ENCODE measurements at regions not wholly inside any gene's neighbourhood (a gene's known extent, or its start where the extent isn't known, plus 50 kb on each side); places are given as distances from the start of the nearest gene placed in this dataset.

DNA sequence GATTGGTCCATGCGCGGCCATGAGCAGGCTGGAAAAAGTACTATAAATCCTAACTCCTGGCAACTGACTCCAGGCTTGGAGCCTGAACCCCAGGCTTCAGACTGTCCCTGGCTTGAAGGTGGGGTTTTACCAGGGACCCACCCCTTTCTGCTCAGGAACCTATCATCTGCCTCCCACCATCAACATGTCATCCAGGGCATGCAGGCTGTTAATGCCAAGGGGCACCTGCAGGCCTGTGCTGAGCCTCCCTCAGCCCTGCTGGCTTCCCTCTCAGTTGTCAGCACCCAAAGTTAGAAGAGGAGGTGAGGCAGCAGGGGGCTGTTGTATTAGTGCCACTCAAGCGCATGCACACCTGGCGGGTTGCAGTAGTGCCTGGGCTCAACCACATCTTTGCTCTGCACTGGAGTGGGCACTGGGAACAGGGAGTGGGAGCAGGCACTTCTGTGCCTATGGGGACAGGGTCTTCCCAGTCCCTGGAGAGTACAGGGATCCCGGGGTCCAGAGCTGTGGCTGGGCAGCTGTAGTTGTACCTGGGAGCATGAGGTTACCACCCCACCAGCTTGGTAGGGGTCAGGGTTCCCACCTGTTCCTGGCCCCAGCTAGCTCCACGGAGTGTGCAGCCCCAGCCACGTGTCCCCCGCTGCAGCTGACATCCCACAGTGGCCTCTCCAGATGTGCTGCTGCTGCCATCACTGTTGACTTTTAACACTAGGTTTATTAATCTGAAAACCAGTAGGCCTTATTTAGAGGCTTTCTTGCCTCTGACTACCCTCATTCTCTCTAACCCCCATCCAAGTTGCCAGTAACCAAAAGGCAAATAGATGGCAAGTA, 306.2 kb upstream of the RIOK2 start:
- FAIRE-seq (no peak), DNase-seq (ENCODE audit: low read depth) (no peak)
- TF ChIP-seq, protein P1, sequence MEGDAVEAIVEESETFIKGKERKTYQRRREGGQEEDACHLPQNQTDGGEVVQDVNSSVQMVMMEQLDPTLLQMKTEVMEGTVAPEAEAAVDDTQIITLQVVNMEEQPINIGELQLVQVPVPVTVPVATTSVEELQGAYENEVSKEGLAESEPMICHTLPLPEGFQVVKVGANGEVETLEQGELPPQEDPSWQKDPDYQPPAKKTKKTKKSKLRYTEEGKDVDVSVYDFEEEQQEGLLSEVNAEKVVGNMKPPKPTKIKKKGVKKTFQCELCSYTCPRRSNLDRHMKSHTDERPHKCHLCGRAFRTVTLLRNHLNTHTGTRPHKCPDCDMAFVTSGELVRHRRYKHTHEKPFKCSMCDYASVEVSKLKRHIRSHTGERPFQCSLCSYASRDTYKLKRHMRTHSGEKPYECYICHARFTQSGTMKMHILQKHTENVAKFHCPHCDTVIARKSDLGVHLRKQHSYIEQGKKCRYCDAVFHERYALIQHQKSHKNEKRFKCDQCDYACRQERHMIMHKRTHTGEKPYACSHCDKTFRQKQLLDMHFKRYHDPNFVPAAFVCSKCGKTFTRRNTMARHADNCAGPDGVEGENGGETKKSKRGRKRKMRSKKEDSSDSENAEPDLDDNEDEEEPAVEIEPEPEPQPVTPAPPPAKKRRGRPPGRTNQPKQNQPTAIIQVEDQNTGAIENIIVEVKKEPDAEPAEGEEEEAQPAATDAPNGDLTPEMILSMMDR (IDR thresholded peaks at IDR 0.05; ENCODE audit: insufficient read depth, low read length, severe bottlenecking) = no peak
- Histone ChIP-seq H3K27me3 (ENCODE audit: control insufficient read depth, insufficient read depth, low read length) (peaks cover 2% of the 10 kb centered on the region), H3K4me3 (ENCODE audit: low read depth, low read length) (no peak overlapping the region), H3K36me3 (ENCODE audit: control insufficient read depth, insufficient read depth, low read length) (no peaks in the 10 kb centered on the region)

DNA sequence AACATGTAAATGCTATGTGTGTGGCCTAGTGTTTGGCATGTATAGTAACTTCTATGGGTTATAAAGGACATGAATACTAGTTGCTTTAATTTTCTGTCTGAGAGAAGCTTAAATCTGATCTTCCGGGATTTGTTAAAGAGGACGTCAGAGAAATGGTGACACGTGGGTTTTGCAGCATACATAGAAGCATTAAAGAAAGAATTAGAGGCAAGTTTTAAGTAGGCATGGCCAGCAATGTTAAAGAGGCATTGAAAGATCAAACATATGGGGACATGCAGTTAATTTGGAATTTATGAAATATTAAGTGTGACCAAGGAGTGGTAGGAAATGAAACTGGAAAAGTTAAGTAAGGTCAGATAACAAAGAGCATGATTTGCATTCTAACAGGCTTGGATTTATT, 311.4 kb upstream of the RIOK2 start:
- Histone ChIP-seq H3K27me3 (ENCODE audit: control insufficient read depth, insufficient read depth, low read length) (no peaks in the 10 kb centered on the region), H3K4me3 (ENCODE audit: low read depth, low read length) (no peak overlapping the region), H3K36me3 (ENCODE audit: control insufficient read depth, insufficient read depth, low read length) (no peaks in the 10 kb centered on the region)
- FAIRE-seq (no peak), DNase-seq (ENCODE audit: low read depth) (no peak)
- TF ChIP-seq, protein P1 (IDR thresholded peaks at IDR 0.05; ENCODE audit: insufficient read depth, low read length, severe bottlenecking) = no peak

DNA sequence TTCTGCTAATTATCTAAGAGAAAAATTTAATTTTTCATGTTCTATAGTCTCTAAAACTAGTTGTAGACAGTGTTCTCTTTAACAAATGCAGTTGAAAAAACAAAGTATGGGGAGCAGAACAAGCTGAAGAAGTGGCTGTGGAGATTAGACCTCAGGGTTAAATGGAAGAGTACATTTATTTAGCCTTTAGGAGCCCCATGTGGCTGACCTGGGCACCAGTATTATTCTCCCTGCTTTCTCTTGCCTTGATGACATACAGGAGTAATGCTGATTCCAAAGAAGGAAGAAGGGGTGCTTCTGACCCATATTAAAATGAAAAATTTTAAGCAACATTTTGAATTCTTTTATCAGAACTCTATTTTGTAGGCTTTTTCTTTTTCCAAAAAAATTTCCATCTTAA, 312.3 kb upstream of the RIOK2 start:
- DNase-seq (ENCODE audit: low read depth) (no peak), FAIRE-seq (no peak)
- no peak overlapping the region for H3K4me3 ChIP-seq (ENCODE audit: low read depth, low read length)
- TF ChIP-seq, protein P1 (IDR thresholded peaks at IDR 0.05; ENCODE audit: insufficient read depth, low read length, severe bottlenecking) = no peak
- no peaks in the 10 kb centered on the region for H3K36me3 ChIP-seq (ENCODE audit: control insufficient read depth, insufficient read depth, low read length)
- H3K27me3 ChIP-seq (ENCODE audit: control insufficient read depth, insufficient read depth, low read length) = no peaks in the 10 kb centered on the region

DNA sequence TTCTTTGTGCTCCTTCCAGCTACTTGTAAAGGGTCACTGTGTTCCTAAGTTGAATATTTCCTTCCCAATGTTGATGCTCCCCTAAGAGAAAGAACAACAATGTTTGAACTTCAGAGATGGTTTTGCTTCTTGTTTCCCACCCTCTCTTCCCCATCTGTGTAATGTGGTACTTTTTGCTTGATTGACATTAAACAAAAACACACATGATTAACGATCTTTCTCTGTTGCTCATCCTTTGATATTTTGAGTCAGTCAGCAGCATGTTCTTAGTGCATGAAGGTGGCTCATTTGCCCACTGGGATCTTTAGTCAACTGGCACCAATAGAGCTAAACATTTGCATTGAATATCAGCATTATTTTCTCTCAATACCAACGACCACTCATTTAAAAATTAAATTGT, 313.0 kb upstream of the RIOK2 start:
- Histone ChIP-seq H3K4me3 (ENCODE audit: low read depth, low read length) (no peak overlapping the region), H3K27me3 (ENCODE audit: control insufficient read depth, insufficient read depth, low read length) (no peaks in the 10 kb centered on the region), H3K36me3 (ENCODE audit: control insufficient read depth, insufficient read depth, low read length) (no peaks in the 10 kb centered on the region)
- FAIRE-seq (no peak), DNase-seq (ENCODE audit: low read depth) (no peak)
- TF ChIP-seq, protein P1 (IDR thresholded peaks at IDR 0.05; ENCODE audit: insufficient read depth, low read length, severe bottlenecking) = no peak

DNA sequence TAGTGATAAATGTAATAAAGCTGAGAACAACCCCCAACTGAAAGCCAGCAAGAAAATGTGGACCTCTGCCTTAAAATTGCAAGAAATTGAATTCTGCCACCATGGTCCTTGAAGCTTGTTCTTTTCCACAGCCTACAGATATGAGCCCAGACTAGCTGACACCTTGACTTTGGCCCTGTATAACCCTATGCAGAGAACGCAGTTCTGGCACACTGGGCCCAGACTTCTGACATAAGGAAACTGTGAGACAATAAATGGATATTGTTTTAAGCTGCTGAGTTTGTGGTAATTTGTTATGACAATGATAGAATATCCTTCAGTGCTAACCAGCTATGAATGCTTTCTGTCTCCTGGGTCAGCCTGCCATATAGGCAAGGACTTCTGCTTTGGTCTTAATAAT, 315.6 kb upstream of the RIOK2 start:
- TF ChIP-seq, protein P1 (IDR thresholded peaks at IDR 0.05; ENCODE audit: insufficient read depth, low read length, severe bottlenecking) = no peak
- FAIRE-seq (no peak), DNase-seq (ENCODE audit: low read depth) (no peak)
- H3K36me3 ChIP-seq (ENCODE audit: control insufficient read depth, insufficient read depth, low read length) = no peaks in the 10 kb centered on the region
- no peaks in the 10 kb centered on the region for H3K27me3 ChIP-seq (ENCODE audit: control insufficient read depth, insufficient read depth, low read length)
- H3K4me3 ChIP-seq (ENCODE audit: low read depth, low read length) = no peak overlapping the region

DNA sequence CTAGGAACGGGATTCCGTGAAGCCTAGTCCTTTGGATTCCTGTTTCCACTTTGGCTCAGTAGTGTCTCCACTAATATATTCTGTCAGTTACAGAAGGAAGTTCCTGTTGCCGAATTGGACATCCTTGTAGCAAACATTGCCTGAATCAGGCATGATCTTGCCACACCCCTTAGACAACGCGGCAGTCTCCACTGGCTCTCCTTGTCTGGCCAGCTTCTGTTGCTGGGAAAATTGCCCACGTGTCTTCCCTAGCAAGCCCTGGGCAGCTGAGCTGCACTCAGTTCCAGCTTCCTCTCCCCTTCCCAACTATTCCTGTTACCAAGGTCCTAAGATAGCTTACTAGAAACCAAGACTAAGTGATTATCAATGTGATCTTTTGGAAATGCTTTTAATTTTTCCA, 316.6 kb upstream of the RIOK2 start:
- Histone ChIP-seq H3K36me3 (ENCODE audit: control insufficient read depth, insufficient read depth, low read length) (no peaks in the 10 kb centered on the region), H3K27me3 (ENCODE audit: control insufficient read depth, insufficient read depth, low read length) (no peaks in the 10 kb centered on the region), H3K4me3 (ENCODE audit: low read depth, low read length) (no peak overlapping the region)
- FAIRE-seq (no peak), DNase-seq (ENCODE audit: low read depth) (no peak)
- TF ChIP-seq, protein P1 (IDR thresholded peaks at IDR 0.05; ENCODE audit: insufficient read depth, low read length, severe bottlenecking) = no peak
